ENCODE measurements at regions not wholly inside any gene's neighbourhood (a gene's known extent, or its start where the extent isn't known, plus 50 kb on each side); places are given as distances from the start of the nearest gene placed in this dataset.

DNA sequence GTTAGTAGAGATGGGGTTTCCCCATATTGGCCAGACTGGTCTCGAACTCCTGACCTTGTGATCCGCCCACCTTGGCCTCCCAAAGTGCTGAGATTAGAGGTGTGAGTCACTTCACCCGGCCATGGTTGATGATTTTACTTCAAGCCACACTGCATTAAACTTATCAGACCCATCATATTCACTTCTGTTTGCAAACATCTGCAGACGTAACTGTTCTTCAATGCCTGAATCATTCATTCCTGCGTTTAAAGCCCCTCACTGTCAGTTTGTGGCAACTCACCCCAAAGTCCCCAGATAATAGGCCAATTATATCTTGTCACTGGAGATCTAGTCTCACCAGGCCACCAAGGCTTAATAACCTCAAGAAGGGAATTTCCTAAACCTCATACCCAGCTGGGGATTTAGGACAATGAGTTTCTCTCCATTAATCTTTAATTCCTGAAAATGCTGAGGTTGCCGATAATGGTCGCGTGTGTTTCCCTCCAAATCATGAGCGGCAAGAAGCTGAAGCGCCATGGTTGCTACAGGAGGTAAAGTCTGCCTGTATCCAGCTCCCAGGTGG lies 229.6 kb downstream of the LY86 start:
- TF ChIP-seq, protein P1, sequence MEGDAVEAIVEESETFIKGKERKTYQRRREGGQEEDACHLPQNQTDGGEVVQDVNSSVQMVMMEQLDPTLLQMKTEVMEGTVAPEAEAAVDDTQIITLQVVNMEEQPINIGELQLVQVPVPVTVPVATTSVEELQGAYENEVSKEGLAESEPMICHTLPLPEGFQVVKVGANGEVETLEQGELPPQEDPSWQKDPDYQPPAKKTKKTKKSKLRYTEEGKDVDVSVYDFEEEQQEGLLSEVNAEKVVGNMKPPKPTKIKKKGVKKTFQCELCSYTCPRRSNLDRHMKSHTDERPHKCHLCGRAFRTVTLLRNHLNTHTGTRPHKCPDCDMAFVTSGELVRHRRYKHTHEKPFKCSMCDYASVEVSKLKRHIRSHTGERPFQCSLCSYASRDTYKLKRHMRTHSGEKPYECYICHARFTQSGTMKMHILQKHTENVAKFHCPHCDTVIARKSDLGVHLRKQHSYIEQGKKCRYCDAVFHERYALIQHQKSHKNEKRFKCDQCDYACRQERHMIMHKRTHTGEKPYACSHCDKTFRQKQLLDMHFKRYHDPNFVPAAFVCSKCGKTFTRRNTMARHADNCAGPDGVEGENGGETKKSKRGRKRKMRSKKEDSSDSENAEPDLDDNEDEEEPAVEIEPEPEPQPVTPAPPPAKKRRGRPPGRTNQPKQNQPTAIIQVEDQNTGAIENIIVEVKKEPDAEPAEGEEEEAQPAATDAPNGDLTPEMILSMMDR (conservative IDR thresholded peaks at IDR 0.05): no peak
- TF ChIP-seq ZFX (IDR thresholded peaks at IDR 0.05): no peak
